ENCODE measurements at regions not wholly inside any gene's neighbourhood (a gene's known extent, or its start where the extent isn't known, plus 50 kb on each side); places are given as distances from the start of the nearest gene placed in this dataset.

GRCh38 chr11:37525336-37525735, 927.3 kb upstream of the RAG2 start:
- TF ChIP-seq EZH2 (IDR thresholded peaks at IDR 0.05; ENCODE audit: insufficient read depth, poor library complexity, severe bottlenecking) (no peak), EZH2phosphoT487 (IDR thresholded peaks at IDR 0.05; ENCODE audit: insufficient read depth, low read depth) (no peak)

Measured in GM23248 (cell line).